ENCODE measurements at regions not wholly inside any gene's neighbourhood (a gene's known extent, or its start where the extent isn't known, plus 50 kb on each side); places are given as distances from the start of the nearest gene placed in this dataset.
"Not testable (repeated sequence)": the region's sequence is repeated elsewhere in the genome, so short reads cannot be mapped to it uniquely, and the experiment has no call there.

DNA sequence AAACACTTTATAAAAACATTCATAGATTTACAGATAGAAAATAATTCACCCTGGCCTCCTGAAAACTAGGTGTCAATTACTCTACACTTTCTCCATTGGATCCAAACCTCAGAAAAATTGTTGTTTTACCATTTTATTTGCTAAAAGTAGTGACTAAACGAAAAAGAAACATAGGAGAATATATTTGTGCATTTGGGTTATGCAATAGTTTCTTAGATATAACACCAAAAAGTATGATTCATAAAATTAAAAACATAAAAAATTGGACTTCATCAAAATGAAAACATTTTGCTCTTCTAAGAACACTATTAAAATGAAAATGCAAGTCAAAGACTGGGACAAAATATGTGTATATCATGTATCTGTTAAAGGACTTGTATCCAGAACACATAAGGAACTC, 671.3 kb downstream of the MAFB start:
- no peak for DNase-seq
- Histone ChIP-seq H3K9me3 (no peaks in the 10 kb centered on the region), H3K27me3 (no peaks in the 10 kb centered on the region), H3K4me3 (no peak overlapping the region), H3K4me1 (ENCODE audit: insufficient read depth) (no peaks in the 10 kb centered on the region), H3K36me3 (no peaks in the 10 kb centered on the region), H3K27ac (no peak overlapping the region)
- intact Hi-C loops (cut with DNase I) = no loop called here
- TF ChIP-seq POLR2A (IDR thresholded peaks at IDR 0.05) (no peak), CTCF (IDR thresholded peaks at IDR 0.05) (no peak), EP300 (IDR thresholded peaks at IDR 0.05) (no peak)
- 14 to 46% (median 28%) methylated on average over 1 of the region's 1 CpG for WGBS, 3 donors

DNA sequence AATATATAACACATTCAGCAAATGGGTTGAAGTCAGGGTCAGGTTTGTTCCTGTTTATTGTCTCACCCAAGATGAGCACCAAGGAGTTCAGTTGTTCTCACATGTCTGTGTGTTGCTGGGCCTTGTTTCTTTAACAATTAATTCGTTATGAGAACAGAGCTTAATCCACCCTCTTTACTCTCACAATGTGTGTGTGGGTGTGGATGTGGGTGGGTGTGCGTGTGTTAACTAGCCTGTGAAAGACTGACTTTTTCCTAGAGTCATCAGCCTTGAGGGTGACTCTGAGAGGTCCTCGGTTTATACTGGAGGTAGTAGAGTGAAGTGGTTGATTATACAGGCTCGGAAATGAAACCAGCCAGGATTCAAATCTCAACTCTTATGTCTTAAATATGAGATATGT, 672.1 kb downstream of the MAFB start:
- Histone ChIP-seq H3K4me3 (no peak overlapping the region), H3K36me3 (no peaks in the 10 kb centered on the region), H3K27me3 (no peaks in the 10 kb centered on the region), H3K9me3 (no peaks in the 10 kb centered on the region), H3K4me1 (ENCODE audit: insufficient read depth) (no peaks in the 10 kb centered on the region), H3K27ac (no peak overlapping the region)
- intact Hi-C loops (cut with DNase I) = no loop called here
- WGBS, 3 donors = 79 to 80% (median 80%) methylated on average over 4 of the region's 4 CpGs
- no peak for TF ChIP-seq POLR2A (IDR thresholded peaks at IDR 0.05)
- DNase-seq = no peak

DNA sequence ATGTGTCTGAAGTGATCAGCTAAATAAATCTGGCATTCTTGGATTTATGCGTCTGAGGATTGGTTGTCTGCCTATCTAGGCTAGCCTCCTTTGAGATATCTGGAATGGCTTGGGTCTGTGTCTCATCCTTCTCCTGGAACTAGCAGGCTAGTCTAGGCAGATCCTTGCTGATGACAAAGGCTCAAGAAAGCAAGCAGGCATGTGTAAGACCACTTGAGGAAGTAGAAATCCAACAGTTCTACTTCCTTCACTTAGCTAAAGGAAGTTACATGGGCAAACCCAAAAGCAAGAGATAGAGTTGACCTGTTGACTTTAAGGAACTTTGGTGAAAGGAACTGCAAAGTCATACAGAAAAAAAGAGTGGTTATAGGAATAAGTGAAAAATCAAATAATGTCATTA, 672.6 kb downstream of the MAFB start:
- DNase-seq = no peak
- TF ChIP-seq CTCF (IDR thresholded peaks at IDR 0.05) = no peak
- TF ChIP-seq POLR2A (IDR thresholded peaks at IDR 0.05) = no peak
- TF ChIP-seq EP300 (IDR thresholded peaks at IDR 0.05) = no peak
- Histone ChIP-seq H3K4me3 (no peak overlapping the region), H3K27ac (no peak overlapping the region), H3K4me1 (ENCODE audit: insufficient read depth) (no peaks in the 10 kb centered on the region), H3K36me3 (no peaks in the 10 kb centered on the region), H3K9me3 (no peaks in the 10 kb centered on the region), H3K27me3 (no peaks in the 10 kb centered on the region)
- 42 to 48% (median 46%) methylated on average over 1 of the region's 1 CpG for WGBS, 3 donors
- intact Hi-C loops (cut with DNase I) = no loop called here

DNA sequence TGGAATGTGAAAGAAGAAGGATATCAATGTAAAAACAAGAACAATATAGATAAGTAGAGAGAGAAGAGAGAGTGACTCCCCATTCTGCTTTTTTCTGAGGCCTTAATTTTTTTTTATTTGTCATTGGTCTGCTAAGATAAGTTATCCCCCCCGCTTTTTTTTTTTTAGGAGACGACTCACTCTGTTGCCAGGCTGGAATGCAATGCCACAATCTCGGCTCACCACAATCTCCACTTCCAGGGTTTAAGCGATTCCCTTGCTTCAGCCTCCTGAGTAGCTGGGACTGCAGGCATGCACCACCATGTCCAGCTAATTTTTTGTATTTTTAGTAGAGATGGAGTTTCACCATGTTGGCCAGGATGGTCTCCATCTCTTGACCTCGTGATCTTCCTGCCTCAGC, 677.0 kb downstream of the MAFB start:
- H3K36me3 ChIP-seq; DNase-seq; intact Hi-C loops (cut with DNase I); H3K9me3 ChIP-seq; H3K27me3 ChIP-seq; H3K4me3 ChIP-seq; H3K4me1 ChIP-seq (ENCODE audit: insufficient read depth); H3K27ac ChIP-seq: not testable (repeated sequence)
- WGBS, 3 donors = 63 to 69% (median 64%) methylated on average over 5 of the region's 5 CpGs

- H3K4me3 ChIP-seq = no peak overlapping the region
- TF ChIP-seq EP300 (IDR thresholded peaks at IDR 0.05) = no peak
- no peak for TF ChIP-seq POLR2A (IDR thresholded peaks at IDR 0.05)
- TF ChIP-seq CTCF (IDR thresholded peaks at IDR 0.05) = no peak
- no peak overlapping the region for H3K27ac ChIP-seq
- no peak for DNase-seq
- intact Hi-C loops (cut with DNase I) = no loop called here
- no peaks in the 10 kb centered on the region for H3K36me3 ChIP-seq
- 63 to 82% (median 71%) methylated on average over 2 of the region's 2 CpGs for WGBS, 3 donors
- H3K27me3 ChIP-seq = no peaks in the 10 kb centered on the region
- H3K9me3 ChIP-seq = no peaks in the 10 kb centered on the region
- no peaks in the 10 kb centered on the region for H3K4me1 ChIP-seq (ENCODE audit: insufficient read depth)
These were observed 678.6 kb downstream of the MAFB start for GRCh38 chr20:40010483-40010882.

DNA sequence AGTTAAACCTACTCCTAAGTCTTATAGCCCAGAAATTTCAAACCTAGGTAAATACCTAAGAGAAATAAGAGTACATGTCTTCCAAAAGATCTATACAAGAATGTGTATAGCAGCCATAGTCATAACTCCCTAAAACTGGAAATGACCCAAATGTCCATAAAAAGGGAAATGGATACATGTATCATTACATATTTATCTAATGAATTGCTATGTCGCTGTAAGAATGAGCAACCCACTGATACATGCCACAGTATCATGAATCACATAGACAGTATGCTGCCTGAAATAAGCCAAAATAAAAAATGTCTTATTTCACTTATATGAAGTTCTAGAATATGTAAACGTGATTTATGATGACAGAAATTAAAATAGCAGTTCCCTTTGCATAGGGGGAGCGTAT, 679.5 kb downstream of the MAFB start:
- H3K4me1 ChIP-seq (ENCODE audit: insufficient read depth) = no peaks in the 10 kb centered on the region
- 65 to 72% (median 67%) methylated on average over 3 of the region's 3 CpGs for WGBS, 3 donors
- TF ChIP-seq CTCF (IDR thresholded peaks at IDR 0.05) = no peak
- TF ChIP-seq POLR2A (IDR thresholded peaks at IDR 0.05) = no peak
- no peak for TF ChIP-seq EP300 (IDR thresholded peaks at IDR 0.05)

More for the DNA sequence above, 679.5 kb downstream of the MAFB start:
- intact Hi-C loops (cut with DNase I) = no loop called here
- no peak for DNase-seq
- Histone ChIP-seq H3K27ac (no peak overlapping the region), H3K9me3 (no peaks in the 10 kb centered on the region), H3K4me3 (no peak overlapping the region), H3K36me3 (no peaks in the 10 kb centered on the region), H3K27me3 (no peaks in the 10 kb centered on the region)

All from ovary (tissue), 7 donors.